Calu3 (cell line): ENCODE measurements at regions not wholly inside any gene's neighbourhood (a gene's known extent, or its start where the extent isn't known, plus 50 kb on each side); places are given as distances from the start of the nearest gene placed in this dataset.

ENCODE experiments used
- BruUV-seq: library from RNA; stranded (reverse); fragments of 400-500 nt; replicated peaks from 2 replicates; lab custom pipeline; 2021; lab: Mats Ljungman, UMichigan
- CTCF ChIA-PET: fragments of 300-600 bp; sonication (Branson Sonifier 250); formaldehyde crosslinking; loops from one replicate; lab custom pipeline; 2022; ENCODE audit warnings: antibody characterized with exemption; lab: Charles Lee
- DNase-seq: peaks from one replicate; pipeline ENCODE4 v3.0.0; 2022
- H3K27ac Mint-ChIP-seq: one replicate; pipeline ENCODE4 v1.8.0; 2022; ENCODE audit warnings: mixed read lengths; ENCODE audit not compliant: unreplicated experiment
- H3K27me3 Mint-ChIP-seq: one replicate; pipeline ENCODE4 v1.8.0; 2022; ENCODE audit warnings: mixed read lengths; ENCODE audit not compliant: unreplicated experiment
- H3K36me3 Mint-ChIP-seq: one replicate; pipeline ENCODE4 v1.8.0; 2022; ENCODE audit warnings: mild to moderate bottlenecking, moderate library complexity, mixed read lengths; ENCODE audit not compliant: insufficient read depth, unreplicated experiment
- H3K4me1 Mint-ChIP-seq: one replicate; pipeline ENCODE4 v1.8.0; 2022; ENCODE audit warnings: mild to moderate bottlenecking, low read depth, mixed read lengths; ENCODE audit not compliant: unreplicated experiment
- H3K4me3 Mint-ChIP-seq: one replicate; pipeline ENCODE4 v1.8.0; 2022; ENCODE audit warnings: mild to moderate bottlenecking, low read depth, moderate library complexity, mixed read lengths; ENCODE audit not compliant: unreplicated experiment
- H3K9me3 Mint-ChIP-seq: one replicate; pipeline ENCODE4 v1.8.0; 2022; ENCODE audit warnings: low read depth, mixed read lengths; ENCODE audit not compliant: unreplicated experiment
- intact Hi-C: fragments of 100-400 bp; cut with micrococcal nuclease; formaldehyde crosslinking; loops from one replicate; pipeline ENCODE4 v1.10.0; 2022; ENCODE audit not compliant: unreplicated experiment
- TF ChIP-seq, protein P1 (sequence below): fragments of 200-600 bp; IDR thresholded peaks from one replicate; pipeline ENCODE4 v1.8.0; 2022; ENCODE audit warnings: antibody characterized with exemption; ENCODE audit not compliant: unreplicated experiment

DNA sequence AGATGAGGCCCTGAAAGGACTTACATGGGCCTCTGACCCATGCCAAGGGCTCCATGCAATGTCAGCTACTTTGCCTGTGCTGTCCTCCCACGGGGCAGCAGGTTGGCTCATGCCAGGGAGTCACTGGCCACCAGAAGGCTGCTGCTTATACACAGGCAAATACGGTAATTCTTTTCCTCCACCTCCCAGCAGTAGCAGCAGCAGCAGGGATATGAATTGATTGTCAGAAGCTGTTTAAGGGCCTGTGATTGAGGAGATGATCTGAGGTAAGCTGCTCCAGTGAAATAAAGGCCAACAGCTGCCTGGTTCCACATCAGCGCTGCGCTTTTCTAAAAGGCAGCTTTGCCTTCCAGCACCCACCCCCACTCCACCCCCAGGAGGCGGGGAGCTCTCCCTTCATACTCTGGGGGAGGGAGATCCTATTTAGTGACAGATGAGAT, 250.5 kb downstream of the SHQ1 start:
- peaks cover 42% of the 10 kb centered on the region for H3K27me3 Mint-ChIP-seq
- CTCF ChIA-PET = no interaction called here
- H3K27ac Mint-ChIP-seq = no peak overlapping the region
- no peak for DNase-seq
- no peaks in the 10 kb centered on the region for H3K9me3 Mint-ChIP-seq
- H3K4me1 Mint-ChIP-seq = no peaks in the 10 kb centered on the region
- TF ChIP-seq, protein P1, sequence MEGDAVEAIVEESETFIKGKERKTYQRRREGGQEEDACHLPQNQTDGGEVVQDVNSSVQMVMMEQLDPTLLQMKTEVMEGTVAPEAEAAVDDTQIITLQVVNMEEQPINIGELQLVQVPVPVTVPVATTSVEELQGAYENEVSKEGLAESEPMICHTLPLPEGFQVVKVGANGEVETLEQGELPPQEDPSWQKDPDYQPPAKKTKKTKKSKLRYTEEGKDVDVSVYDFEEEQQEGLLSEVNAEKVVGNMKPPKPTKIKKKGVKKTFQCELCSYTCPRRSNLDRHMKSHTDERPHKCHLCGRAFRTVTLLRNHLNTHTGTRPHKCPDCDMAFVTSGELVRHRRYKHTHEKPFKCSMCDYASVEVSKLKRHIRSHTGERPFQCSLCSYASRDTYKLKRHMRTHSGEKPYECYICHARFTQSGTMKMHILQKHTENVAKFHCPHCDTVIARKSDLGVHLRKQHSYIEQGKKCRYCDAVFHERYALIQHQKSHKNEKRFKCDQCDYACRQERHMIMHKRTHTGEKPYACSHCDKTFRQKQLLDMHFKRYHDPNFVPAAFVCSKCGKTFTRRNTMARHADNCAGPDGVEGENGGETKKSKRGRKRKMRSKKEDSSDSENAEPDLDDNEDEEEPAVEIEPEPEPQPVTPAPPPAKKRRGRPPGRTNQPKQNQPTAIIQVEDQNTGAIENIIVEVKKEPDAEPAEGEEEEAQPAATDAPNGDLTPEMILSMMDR = no peak
- H3K4me3 Mint-ChIP-seq = no peak overlapping the region
- intact Hi-C loops = no loop called here
- BruUV-seq = no TSS peak
- H3K36me3 Mint-ChIP-seq = no peaks in the 10 kb centered on the region

DNA sequence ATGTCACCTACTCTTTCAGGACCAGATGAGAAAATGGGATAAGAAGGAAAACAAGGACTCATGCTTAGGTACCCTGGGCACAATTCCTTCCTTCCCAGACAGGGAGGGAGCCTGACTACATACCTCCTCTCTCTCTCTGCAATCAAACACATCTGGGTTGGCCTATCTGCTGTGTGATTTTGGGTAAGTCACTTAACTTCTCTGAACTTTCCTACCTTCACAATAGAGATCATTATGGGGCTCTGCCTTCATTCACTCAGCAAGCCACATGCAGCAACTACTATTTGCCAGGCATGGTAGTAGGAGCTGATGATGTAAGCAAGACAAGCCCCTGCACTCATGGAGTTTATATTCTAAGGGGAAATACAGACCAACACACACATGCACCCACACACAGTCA, 251.2 kb downstream of the SHQ1 start:
- no TSS peak for BruUV-seq
- TF ChIP-seq, protein P1 = no peak
- H3K27ac Mint-ChIP-seq = no peak overlapping the region
- H3K27me3 Mint-ChIP-seq = peaks cover 42% of the 10 kb centered on the region
- no peak overlapping the region for H3K4me3 Mint-ChIP-seq
- intact Hi-C loops = no loop called here
- H3K4me1 Mint-ChIP-seq = peaks cover 7% of the 10 kb centered on the region
- H3K9me3 Mint-ChIP-seq = no peaks in the 10 kb centered on the region
- no peaks in the 10 kb centered on the region for H3K36me3 Mint-ChIP-seq
- CTCF ChIA-PET = no interaction called here
- DNase-seq = no peak

DNA sequence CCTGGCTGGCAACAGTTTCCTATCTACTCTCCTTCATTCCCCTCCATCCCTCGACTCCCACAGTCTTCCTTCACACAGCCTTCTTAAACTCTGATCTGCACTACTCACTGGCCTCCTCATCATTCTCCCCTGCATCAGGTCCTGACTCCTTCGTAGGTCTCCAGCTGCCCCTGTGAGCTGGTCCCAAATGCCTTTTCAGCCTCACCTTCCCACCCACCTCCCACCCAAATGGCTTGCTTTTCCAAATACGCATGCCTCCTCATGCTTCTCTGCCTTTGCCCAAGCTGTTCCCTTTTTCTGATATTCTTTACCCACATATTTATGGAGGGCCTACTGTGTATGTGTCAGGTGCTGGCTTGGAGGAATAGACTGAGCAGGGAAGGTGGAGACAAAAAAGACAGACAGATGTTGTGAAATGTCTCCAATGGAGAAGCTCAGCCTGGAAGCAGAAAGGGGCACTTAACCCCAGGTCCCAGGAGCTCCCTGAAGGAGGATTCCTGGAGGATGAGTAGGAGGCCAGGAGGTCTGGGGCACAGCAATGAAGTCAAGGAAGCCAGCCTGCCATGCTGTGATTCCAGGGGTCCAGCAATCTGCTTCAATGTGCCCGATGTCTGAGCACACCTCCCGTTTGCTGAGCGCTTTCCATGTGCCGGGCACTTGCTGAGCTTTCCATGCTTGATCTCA, 252.2 kb downstream of the SHQ1 start:
- Mint-ChIP-seq H3K27me3 (peaks cover 40% of the 10 kb centered on the region), H3K4me1 (peaks cover 16% of the 10 kb centered on the region), H3K36me3 (no peaks in the 10 kb centered on the region), H3K4me3 (no peak overlapping the region), H3K9me3 (no peaks in the 10 kb centered on the region), H3K27ac (no peak overlapping the region)
- BruUV-seq = no TSS peak
- TF ChIP-seq, protein P1 = no peak
- intact Hi-C loops = no loop called here
- CTCF ChIA-PET = no interaction called here
- DNase-seq = no peak

DNA sequence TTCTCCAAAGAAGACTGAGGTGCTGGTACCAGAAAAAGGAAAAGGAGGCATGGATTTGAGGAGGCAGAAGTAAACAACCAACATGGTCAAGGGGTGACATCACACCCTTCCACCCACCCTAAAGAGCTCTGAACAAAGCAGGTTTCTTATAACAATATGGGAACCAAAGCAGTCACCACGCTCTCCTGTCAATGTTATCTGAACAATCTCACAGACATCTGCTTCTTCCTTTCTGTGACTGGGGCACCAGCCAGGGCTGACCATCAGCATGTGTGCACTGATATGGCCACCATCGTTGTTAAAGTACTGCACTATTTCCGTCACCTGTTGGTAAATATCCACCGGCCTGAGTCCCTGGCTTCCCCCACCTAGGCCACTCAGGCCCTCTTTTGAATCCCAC, 252.9 kb downstream of the SHQ1 start:
- DNase-seq = no peak
- no peaks in the 10 kb centered on the region for H3K9me3 Mint-ChIP-seq
- H3K4me1 Mint-ChIP-seq = peaks cover 16% of the 10 kb centered on the region
- H3K27ac Mint-ChIP-seq = no peak overlapping the region
- H3K27me3 Mint-ChIP-seq = peaks cover 33% of the 10 kb centered on the region
- CTCF ChIA-PET = no interaction called here
- intact Hi-C loops = no loop called here
- TF ChIP-seq, protein P1 = no peak
- H3K36me3 Mint-ChIP-seq = no peaks in the 10 kb centered on the region
- no peak overlapping the region for H3K4me3 Mint-ChIP-seq
- no TSS peak for BruUV-seq
